Tibial nerve (tissue), 4 donors: ENCODE measurements at regions not wholly inside any gene's neighbourhood (a gene's known extent, or its start where the extent isn't known, plus 50 kb on each side); places are given as distances from the start of the nearest gene placed in this dataset.

ENCODE experiments used
- EP300 ChIP-seq, 2 donors: sonication (generic); formaldehyde crosslinking; IDR thresholded peaks; one replicate each; pipeline ENCODE4 v1.6.1; 2017; ENCODE audit warnings: antibody characterized with exemption in 2 of 2, mild to moderate bottlenecking in 1 of 2
- POLR2A ChIP-seq, 2 donors: fragments of 450-650 bp; IDR thresholded peaks; one replicate each; pipeline ENCODE4 v1.6.1; 2017; ENCODE audit warnings: antibody characterized with exemption in 2 of 2, mild to moderate bottlenecking in 2 of 2, moderate library complexity in 2 of 2
- TF ChIP-seq, protein P1 (sequence below), 5 experiments: fragments of 200-600 bp in 3 of 5; fragments of 450-650 bp in 2 of 5; sonication (generic) in 3 of 5; IDR thresholded peaks; one replicate each; pipeline ENCODE4 v1.5.1; 2016 to 2019; ENCODE audit warnings: antibody characterized with exemption in 5 of 5, mild to moderate bottlenecking in 3 of 5, moderate library complexity in 2 of 5

DNA sequence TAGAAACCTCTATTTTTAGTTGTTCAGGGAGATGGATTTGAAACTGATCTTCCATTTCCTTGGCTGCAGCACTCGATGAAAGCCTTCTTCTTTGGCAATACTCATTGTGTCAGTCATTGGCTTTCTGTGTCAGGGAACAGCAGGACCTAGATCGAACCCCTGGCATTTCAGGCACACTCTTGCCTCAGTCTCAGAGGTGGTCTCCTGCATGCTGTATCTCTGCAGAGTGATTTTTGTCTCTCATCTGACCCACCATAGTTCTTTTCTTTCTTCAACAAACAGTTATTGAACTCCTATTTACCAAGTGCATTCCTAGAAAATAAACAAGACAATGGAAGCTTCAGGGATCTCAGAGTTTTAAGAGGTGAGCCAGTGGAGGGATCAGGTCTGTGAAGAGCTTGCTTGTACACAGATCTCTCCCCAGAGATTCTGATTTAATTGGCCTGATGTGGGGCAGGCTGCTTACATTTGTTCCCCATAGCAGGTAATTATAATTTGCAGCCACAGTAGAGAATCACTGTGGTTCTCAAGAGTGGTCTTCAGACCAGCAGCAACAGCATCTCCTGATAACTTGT, 473.1 kb upstream of the TCF4 start:
- TF ChIP-seq, protein P1, sequence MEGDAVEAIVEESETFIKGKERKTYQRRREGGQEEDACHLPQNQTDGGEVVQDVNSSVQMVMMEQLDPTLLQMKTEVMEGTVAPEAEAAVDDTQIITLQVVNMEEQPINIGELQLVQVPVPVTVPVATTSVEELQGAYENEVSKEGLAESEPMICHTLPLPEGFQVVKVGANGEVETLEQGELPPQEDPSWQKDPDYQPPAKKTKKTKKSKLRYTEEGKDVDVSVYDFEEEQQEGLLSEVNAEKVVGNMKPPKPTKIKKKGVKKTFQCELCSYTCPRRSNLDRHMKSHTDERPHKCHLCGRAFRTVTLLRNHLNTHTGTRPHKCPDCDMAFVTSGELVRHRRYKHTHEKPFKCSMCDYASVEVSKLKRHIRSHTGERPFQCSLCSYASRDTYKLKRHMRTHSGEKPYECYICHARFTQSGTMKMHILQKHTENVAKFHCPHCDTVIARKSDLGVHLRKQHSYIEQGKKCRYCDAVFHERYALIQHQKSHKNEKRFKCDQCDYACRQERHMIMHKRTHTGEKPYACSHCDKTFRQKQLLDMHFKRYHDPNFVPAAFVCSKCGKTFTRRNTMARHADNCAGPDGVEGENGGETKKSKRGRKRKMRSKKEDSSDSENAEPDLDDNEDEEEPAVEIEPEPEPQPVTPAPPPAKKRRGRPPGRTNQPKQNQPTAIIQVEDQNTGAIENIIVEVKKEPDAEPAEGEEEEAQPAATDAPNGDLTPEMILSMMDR (IDR thresholded peaks at IDR 0.05): no peak
- no peak for TF ChIP-seq POLR2A (IDR thresholded peaks at IDR 0.05)
- TF ChIP-seq EP300 (IDR thresholded peaks at IDR 0.05): no peak
